Suppressor macrophage treated with lipopolysaccharide for 4 hours (primary cell): ENCODE measurements at regions not wholly inside any gene's neighbourhood (a gene's known extent, or its start where the extent isn't known, plus 50 kb on each side); places are given as distances from the start of the nearest gene placed in this dataset.
"Not testable (repeated sequence)": the region's sequence is repeated elsewhere in the genome, so short reads cannot be mapped to it uniquely, and the experiment has no call there.

Experiments
- DNase-seq: peaks from one replicate; pipeline ENCODE4 v3.0.0-alpha.2; 2020

GRCh38 chr6:127406722-127407121 is 52.5 kb downstream of the KIAA0408 start:
- not testable (repeated sequence) for DNase-seq

GRCh38 chr6:127406122-127406521 is 53.1 kb downstream of the KIAA0408 start:
- DNase-seq, result no peak

- peak; percentile 6 for DNase-seq
Measured at GRCh38 chr6:127404594-127405178, 54.5 kb downstream of the KIAA0408 start.

- peak; percentile 12 for DNase-seq
Measured at GRCh38 chr6:127404133-127404532, 55.1 kb downstream of the KIAA0408 start.

GRCh38 chr6:127403636-127404035 is 55.6 kb downstream of the KIAA0408 start:
- peak; percentile 10 for DNase-seq

GRCh38 chr6:127402890-127403617 is 56.1 kb downstream of the KIAA0408 start:
- no peak for DNase-seq

GRCh38 chr6:127397729-127398630 is 54.6 kb upstream of the ECHDC1 start:
- DNase-seq, result peak; percentile 2

- DNase-seq, result not testable (repeated sequence)
Measured at GRCh38 chr6:127397171-127397597, 53.8 kb upstream of the ECHDC1 start.
